HG03575 (cell line): ENCODE measurements at regions not wholly inside any gene's neighbourhood (a gene's known extent, or its start where the extent isn't known, plus 50 kb on each side); places are given as distances from the start of the nearest gene placed in this dataset.

Source experiments
- ATAC-seq: cut with Tn5 transposase; IDR thresholded peaks from one replicate; pipeline ENCODE4 v1.9.1; 2021; ENCODE audit not compliant: unreplicated experiment, insufficient number of reproducible peaks, low FRiP score; ENCODE audit errors: extremely low read depth

DNA sequence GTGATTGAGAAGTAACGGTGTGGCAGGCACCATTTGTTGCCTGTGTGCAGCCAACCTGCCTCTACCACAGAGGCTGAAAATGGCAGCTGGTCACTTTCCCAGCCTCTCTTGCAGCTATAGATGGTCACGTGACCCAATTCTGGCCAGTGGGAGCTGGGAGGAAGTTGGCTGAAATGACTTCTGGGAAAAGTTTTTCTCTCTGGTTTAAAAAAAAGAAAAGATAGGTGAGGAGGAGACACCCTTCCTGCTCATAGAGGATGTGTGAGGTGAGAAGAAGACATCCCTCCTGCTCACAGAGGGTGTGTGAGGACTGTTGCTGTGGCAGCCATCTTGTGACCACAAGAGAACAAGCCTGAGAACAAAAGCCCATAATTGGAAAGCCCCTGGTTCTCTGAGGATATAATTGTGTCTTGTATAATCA lies 122.8 kb downstream of the SYF2 start:
- no peak for ATAC-seq

DNA sequence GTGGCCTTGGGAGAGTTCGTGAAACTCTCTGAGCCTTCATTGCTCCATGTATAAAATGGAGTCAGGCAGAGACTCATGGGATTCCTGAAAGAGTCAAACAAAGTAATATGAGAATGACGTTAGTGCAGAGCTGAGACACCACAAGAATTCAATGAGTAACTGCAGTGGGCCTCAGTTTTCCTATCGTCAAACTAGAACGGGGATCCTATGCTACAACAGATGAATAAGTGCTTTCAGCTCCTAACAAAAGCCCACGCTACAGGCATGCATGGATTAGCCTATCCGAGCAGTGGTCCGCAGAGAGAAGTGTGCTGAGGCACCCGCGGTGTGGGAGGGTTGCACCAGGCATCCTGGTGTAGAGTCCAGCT lies 124.7 kb downstream of the SYF2 start:
- ATAC-seq: no peak

DNA sequence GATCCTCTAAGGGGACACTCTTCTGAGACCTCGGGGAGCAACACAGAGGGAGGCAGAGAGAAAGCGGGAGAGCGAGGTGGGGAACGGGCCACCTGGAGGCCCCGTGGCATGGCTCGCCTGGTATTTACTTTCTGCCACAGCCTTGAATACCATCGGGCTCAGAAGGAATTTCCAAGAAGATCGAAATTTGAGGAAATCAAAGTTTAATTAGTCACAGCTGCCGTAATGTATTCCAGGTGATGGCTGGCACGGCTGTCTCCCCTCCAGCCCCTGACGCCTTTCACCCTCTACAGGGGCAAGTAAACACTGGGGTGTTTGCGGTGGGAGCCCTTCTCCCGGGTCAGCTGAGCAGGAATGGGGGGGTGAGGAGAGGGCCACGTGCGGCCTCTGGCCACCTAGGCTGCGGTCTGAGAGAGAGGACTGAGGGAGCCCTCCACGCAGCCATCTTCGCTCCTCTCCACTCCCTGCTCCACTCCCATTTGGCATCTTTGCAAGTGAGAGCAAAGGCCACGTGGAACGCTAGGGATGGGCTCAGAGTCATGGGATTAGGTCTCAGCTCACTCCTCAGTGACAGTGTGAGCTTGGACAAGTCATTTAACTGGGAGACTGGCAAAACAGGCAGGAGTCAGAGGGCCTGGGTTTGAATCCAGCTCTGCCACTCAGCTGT lies 125.2 kb downstream of the SYF2 start:
- ATAC-seq: no peak

DNA sequence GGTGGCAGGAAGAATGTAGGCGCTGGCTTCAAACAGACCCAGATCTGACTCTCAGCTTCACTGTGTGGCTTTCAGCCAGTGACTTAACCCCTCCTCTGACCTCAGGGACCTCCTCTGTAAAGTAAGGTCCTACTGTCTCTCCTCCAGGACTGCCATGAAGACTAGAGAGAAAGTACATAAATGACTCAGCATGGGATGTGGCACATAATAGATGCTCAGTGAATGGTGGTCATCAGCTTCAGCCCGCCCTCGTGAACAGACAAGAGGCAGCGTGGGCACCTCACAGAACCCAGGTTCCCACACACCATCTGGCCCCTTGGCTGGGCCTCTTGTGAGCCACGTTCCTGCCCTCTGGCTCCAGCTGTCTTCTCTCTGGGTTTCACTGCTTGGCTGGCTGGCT lies 126.0 kb downstream of the SYF2 start:
- no peak for ATAC-seq

DNA sequence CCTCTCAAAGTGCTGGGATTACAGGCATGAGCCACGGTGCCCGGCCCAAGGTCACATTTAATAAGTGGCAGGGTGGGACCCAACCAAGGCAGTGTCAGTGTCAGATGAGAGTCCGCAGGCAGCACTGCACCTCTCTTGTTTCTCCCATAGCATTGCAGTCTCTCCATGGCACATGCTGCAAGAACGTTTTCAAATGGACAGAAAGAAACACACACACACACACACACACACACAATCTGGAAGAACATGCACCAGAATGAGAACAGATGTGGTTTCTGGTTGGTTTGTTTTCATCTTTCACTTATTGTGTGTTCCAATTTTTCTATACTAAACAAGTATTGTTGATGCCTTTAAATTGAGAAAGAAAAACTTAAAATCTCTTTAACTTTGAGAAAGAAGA lies 126.5 kb downstream of the SYF2 start:
- ATAC-seq: no peak

DNA sequence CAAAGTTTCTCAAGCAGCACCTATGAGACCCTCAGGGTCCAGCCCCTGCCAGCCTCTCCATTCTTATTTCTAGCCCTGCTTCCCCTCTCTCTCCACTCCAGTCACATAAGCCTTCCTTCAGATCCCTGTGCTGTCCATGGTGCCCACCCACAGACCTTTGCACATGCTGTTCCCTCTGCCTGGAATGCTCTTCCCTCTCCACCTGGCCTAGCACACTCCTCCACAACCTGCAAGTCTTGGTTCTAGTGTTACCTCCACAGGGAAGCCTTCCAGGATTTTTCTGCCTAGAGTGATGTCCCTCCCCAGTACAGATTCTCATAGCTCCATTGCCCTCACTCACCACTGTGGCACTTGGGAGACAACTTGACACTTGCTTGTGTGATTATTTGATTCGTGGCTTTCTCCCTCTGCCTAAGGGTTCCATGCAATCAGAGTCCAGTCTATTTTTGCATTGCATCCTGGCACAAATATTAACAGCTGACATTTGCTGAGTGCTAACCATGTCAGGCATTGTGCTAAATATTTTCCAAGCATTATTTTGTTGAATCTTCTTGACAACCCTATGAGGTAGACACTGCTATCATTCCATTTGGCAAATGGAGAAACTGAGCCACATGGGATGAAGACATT lies 127.3 kb downstream of the SYF2 start:
- ATAC-seq: no peak

- no peak for ATAC-seq
These were observed 129.0 kb downstream of the SYF2 start for GRCh38 chr1:25103164-25103795.

DNA sequence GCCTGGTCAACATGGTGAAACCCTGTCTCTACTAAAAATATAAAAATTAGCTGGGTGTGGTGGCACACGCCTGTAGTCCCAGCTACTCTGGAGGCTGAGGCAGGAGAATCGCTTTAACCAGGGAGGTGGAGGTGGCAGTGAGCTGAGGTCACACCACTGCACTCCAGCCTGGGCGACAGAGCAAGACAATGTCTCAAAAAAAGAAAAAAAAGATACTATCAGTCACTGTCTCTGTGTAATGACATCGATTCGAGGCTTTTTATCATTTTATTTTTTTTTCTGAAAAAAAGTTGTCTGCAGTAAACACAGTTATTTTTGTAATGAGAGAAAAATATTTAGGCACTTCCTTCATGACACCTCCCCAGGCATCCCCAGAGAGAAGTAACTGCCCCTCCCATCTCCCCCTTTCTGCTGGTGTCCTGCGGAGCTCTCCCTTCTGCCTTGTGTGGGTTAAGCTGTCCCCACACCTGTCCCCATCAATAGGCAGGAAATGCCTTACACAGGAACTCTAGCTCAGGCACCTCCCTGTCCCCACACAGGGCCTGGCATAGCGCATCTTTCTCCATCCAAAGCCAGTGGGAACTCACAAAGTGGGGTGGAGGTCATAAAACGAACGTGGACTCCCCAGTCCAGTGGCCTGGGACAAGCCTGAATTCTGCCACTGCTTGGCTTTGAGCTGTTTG lies 132.0 kb downstream of the SYF2 start:
- no peak for ATAC-seq

DNA sequence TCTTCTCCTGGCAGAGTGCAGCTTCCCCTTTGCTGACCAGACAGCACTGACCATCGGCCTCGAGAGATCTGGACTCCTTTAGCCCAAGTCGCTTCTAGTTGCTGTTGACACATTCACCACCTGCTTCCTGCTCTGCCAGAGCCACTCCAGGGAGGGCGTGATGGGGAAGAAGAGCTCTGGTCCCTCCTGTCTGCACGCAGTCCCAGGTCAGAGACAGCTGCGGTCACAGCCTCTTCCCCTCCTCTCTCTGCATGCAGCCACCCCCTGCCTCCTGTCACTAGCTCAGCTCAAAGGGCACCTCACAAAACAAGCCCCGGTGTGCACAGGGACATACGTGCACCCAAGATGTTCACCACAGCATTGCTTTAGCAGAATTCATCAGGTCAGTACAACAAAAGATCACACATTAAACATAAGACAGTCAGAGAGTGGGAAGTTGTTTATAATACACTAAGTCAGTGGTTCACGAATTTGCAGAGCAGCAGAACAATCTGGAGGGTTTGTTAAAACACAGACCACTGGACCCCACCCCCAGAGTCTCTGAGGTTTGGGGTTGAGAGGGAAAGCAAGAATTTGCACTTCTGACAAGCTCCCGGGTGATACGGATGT lies 132.9 kb downstream of the SYF2 start:
- no peak for ATAC-seq

- no peak for ATAC-seq
These were observed 133.6 kb downstream of the SYF2 start for GRCh38 chr1:25098717-25099116.

GRCh38 chr1:25096307-25097150 lies 135.8 kb downstream of the SYF2 start:
- no peak for ATAC-seq

- no peak for ATAC-seq
These were observed 136.6 kb downstream of the SYF2 start for GRCh38 chr1:25095635-25096200.

DNA sequence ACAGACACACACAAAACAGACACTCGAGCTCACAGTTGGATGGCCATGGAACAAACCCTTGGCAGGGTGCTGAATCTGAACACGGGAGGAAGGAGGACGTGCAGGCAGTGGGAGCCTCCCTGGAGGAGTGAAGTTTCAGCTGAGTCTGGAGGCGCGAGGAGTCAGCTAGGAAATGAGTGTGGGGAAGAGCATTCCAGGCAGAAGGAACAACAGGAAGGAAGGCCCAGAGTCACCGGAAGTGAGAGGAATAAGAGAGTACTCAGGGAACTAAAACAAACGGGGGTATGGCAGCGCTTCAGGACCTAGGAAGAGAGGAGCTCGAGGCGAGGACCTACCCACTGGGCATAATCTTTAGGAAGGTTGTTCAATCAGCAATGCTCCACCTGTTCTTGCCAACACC lies 137.3 kb downstream of the SYF2 start:
- no peak for ATAC-seq

DNA sequence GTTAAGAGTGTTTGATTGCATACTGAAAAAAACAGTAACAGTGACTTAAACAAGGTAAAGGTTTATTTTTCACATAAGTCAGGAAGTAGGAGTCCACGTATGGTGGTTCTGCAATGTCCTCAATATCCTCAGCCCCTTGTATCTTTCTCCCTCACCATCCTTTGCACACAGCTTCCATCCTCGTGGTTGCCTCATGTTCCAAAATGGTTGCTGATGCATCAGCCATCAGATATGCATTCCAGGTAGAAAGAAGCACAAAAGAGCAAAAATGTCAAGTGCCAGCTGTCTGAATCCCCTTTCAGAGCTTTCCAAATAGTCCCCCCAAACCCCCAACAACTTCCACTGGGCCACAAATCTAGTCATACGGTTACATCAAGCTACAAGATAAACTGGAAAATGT lies 138.1 kb downstream of the SYF2 start:
- ATAC-seq: no peak

DNA sequence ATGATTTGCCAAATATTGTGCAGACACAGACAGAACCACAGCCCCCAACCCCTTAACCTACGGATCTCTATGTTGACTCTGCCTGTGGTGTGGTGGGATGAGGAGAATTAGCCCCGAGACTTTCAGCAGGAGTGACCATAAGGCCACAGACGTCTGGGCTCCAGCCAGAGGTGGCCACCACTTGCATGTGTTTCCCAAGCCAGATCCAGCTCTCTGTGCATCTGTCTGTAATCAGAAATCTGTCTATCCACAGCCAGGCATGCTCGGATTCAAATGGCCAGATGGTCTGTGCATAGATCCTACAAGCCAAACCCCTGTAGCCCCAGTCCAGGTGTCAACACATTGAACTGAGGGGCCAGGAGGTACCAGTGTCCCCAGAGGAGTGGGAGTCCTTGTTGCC lies 140.6 kb downstream of the SYF2 start:
- ATAC-seq: no peak

GRCh38 chr1:25090707-25091422 lies 141.4 kb downstream of the SYF2 start:
- no peak for ATAC-seq

DNA sequence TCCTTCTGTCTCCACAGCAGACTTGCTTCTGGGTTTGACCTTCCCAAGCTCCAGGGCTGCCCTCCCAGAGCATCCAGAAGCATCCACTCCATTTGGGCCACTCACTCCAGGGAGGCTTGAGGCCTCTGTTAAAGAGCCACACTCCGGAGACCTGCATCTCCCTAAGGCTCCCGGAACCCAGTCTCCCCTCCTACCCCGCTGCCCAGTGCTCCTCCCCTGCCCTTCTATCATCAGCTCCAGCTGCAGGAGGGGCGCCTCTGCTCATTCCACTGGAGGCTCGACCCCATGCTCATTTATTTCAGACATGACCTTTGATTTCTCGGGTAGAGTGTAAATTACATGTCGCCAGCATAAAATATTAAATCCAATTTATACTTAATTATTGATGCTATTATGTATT lies 142.5 kb downstream of the SYF2 start:
- no peak for ATAC-seq

GRCh38 chr1:25088946-25089345 lies 143.4 kb downstream of the SYF2 start:
- no peak for ATAC-seq
